ENCODE measurements at regions not wholly inside any gene's neighbourhood (a gene's known extent, or its start where the extent isn't known, plus 50 kb on each side); places are given as distances from the start of the nearest gene placed in this dataset.

DNA sequence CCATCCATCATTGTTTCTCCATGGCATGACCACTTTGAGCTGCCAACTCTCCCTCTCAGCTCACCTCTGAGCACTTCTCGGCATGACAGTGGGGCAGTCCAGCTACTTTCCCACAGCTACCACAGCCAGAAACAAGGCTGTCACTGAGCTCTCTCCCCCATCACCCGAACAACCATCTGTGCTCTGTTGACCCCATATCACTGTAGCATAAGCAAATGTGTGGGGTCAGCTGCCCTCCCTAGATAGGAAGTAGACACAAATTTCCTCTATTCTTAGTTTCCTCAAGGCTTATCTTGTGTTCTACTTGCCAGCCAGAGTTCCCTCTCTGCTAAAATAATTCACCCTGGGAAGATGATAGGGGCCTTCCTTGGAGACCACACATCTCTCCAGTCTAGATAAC lies 82.6 kb upstream of the FUT8 start:
- TF ChIP-seq, protein P1, sequence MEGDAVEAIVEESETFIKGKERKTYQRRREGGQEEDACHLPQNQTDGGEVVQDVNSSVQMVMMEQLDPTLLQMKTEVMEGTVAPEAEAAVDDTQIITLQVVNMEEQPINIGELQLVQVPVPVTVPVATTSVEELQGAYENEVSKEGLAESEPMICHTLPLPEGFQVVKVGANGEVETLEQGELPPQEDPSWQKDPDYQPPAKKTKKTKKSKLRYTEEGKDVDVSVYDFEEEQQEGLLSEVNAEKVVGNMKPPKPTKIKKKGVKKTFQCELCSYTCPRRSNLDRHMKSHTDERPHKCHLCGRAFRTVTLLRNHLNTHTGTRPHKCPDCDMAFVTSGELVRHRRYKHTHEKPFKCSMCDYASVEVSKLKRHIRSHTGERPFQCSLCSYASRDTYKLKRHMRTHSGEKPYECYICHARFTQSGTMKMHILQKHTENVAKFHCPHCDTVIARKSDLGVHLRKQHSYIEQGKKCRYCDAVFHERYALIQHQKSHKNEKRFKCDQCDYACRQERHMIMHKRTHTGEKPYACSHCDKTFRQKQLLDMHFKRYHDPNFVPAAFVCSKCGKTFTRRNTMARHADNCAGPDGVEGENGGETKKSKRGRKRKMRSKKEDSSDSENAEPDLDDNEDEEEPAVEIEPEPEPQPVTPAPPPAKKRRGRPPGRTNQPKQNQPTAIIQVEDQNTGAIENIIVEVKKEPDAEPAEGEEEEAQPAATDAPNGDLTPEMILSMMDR (conservative IDR thresholded peaks at IDR 0.05): no peak
- no peak for TF ChIP-seq ZFX (IDR thresholded peaks at IDR 0.05)

All from C4-2B (cell line).